Activated T-cell treated with anti-CD3 and anti-CD28 coated beads for 48 hours (primary cell): ENCODE measurements at regions not wholly inside any gene's neighbourhood (a gene's known extent, or its start where the extent isn't known, plus 50 kb on each side); places are given as distances from the start of the nearest gene placed in this dataset.
"Not testable (repeated sequence)": the region's sequence is repeated elsewhere in the genome, so short reads cannot be mapped to it uniquely, and the experiment has no call there.

Experiments used
- DNase-seq: peaks from one replicate; pipeline ENCODE4 v3.0.0-alpha.2; 2020; ENCODE audit warnings: low read depth

GRCh38 chr7:114806590-114807162 is 115.2 kb upstream of the MDFIC start:
- no peak for DNase-seq

GRCh38 chr7:114812570-114812969 is 109.3 kb upstream of the MDFIC start:
- no peak for DNase-seq

GRCh38 chr7:114813624-114814023 is 108.3 kb upstream of the MDFIC start:
- no peak for DNase-seq

- not testable (repeated sequence) for DNase-seq
Observed at GRCh38 chr7:114817036-114817435, 104.9 kb upstream of the MDFIC start.

DNA sequence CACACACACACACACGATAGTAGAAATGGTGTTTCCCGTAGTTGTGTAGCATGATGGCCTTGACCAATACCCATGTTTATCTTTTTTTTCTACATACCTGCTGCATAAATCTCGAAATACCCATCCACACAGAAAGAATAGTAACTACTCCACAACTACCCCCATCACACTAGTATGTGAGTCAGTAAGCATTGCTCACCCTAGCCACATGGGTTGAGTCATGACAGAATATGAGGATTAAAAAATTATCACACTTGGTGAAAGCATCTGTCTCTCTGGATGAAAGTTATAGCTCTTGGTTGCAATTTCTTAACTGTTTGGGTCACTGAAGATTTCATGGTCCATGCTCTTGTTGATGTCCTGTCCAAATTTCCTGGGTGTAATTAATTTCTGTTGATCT is 103.4 kb upstream of the MDFIC start:
- no peak for DNase-seq

GRCh38 chr7:114819616-114820362 is 102.1 kb upstream of the MDFIC start:
- DNase-seq, result no peak

GRCh38 chr7:114821030-114821900 is 100.6 kb upstream of the MDFIC start:
- DNase-seq, result no peak

GRCh38 chr7:114822131-114822530 is 99.8 kb upstream of the MDFIC start:
- DNase-seq, result no peak

DNA sequence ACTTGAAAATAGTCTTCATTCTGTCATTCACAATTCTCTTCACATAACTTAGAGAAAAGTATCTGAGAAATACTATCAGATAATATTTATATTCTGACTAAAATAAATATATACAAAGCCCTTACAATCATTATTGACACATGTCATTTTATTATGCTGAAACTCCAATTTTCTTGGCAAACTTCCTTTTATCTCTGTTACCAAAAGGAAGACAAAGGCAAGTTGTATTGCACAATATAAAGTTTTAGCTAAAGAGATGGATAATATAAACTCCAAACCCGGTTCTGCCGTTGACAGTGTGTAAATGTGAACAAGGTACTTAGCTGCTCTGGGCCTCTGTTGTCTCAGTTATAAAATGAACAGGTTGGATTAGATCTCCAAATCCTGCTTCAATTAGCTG is 99.0 kb upstream of the MDFIC start:
- no peak for DNase-seq

GRCh38 chr7:114823290-114823689 is 98.6 kb upstream of the MDFIC start:
- no peak for DNase-seq

DNA sequence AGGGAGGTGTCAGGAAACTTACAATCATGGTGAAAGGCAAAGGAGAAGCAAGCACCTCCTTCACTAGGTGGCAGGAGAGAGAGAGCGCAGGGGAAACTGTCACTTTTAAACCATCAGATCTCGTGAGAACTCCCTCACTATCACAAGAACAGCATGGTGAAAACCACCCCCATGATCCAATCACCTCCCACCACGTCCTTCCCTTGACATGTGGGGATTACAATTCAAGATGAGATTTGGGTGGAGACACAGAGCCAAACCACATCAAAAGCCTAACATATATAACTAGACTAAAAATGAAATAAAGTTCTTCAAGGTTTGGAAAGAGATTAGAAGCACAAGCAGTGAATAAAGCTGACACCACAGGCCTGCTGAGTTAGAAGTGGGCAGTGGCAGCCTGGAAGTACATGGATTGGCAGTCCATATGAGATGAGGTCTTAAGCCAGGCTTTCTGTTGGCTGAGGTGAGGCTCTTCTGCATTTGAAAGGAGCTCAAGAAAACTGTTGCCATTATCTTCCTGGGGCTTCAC is 96.4 kb upstream of the MDFIC start:
- DNase-seq, result peak; percentile 43

DNA sequence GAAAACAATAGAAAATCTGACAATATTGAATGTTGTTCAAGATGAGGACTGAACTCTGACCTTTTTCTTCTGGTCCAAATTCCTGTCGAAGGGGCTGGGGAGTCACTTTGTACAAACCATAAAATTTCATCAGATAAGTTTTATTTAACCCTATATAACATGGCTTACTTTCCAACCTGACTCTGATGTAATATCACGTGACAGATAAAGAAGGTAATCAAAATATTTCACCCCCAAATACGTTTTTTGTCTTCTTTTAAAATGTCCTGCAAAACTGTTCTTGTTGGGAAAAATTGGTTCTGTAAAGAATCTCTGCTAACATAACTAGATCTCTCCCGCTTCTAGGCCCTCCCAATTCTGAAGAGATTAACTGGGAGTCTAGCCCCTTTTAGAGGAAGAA is 90.9 kb upstream of the MDFIC start:
- no peak for DNase-seq

- no peak for DNase-seq
Observed at GRCh38 chr7:114832906-114833595, 88.8 kb upstream of the MDFIC start.

DNA sequence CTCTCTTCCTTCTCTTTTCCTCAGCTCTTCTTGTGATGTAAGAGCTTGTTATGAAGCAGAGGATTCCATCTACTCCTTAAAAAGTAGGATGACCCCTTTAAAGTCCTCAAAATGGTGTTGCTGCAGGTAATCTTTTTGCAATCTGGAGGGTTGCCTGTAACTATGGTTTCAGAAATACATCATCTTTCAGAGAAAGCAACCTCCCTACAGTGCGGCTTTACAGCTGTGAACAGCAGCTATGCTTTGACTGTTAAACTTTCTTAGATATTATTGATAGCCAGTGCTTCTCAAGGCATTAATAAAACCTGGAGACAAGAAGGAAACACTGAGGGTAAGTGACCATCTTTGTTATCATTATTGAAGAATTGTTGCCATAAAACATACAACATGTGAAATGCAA is 86.6 kb upstream of the MDFIC start:
- DNase-seq, result no peak

- DNase-seq, result no peak
Observed at GRCh38 chr7:114835861-114836260, 86.0 kb upstream of the MDFIC start.

DNA sequence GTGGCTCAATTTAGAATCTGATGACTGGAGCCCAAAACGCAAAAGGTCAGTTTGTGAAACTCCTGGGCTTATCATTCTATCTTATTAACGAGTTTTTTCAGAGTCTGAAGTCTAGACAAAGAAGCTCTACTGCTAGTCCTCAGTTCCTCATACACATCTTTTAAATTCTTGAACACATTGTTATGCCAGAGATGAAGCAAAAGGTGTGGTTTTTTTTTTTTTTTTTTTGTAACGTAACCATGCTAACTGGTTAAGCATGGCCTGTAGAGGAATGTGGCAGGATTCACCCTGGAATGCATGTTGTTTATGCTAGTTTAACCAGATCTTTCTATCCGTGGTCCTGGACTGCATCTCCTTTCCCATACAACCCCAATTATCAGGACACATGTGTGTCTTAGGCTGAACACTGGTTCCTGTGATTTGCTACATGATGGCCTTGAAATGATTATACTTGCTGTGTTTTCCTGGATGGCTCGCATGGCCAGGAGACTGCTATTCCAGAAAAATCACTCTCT is 79.3 kb upstream of the MDFIC start:
- no peak for DNase-seq

DNA sequence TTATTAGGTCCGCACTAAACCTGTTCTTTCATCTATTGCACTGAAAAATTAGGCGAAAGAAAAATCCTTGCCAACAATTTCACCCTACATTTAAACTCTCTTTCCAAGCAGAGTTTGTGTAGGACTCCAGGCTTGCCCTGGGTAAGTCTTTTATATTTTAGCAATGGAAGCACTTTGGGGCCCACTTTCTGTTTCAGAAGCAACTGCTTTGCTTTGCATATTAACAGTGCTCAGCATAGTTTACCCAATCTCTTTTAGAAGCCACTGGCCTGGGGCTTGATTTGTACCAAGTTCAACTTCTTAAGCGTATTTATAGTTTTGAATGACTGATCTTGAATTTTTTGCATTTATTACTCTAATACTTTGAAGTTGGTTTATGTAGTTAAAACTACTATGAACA is 78.8 kb upstream of the MDFIC start:
- DNase-seq, result no peak

DNA sequence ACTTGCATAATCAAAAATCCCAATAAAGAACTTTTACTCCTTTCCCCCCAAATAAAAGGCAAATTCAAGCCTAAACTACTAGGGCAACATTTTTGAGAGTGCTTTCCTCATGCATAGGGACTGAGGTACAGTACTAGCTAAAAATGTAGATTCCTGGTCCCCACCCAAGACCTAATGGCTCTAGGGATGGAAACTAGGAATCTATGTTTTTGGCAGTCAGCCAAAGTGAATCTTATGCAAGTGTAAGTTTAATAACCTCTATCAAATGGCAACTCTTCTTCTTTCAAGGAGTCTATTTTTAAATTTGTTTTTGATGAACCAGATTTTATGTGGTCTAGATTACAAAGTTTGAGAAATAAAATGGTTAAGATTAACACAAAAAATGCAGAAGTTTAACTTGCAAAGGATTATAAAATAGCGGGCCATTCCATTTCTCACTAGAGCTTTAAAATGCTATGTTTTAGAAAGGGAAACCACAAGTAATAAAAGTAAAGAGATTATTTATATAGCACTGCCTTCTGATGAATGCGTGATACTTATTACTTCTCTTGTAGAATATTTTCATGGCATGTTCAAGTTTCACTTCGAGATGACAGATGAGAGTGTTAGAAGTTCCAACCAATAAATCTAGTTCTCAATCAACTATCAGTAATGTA is 70.4 kb upstream of the MDFIC start:
- no peak for DNase-seq

- no peak for DNase-seq
Observed at GRCh38 chr7:114852293-114852692, 69.6 kb upstream of the MDFIC start.

- no peak for DNase-seq
Observed at GRCh38 chr7:114853189-114853588, 68.7 kb upstream of the MDFIC start.

- DNase-seq, result no peak
Observed at GRCh38 chr7:114854369-114854768, 67.5 kb upstream of the MDFIC start.
